SIG-M5 treated with dmso at 0.1 percent for 504 hours (cell line): ENCODE measurements at regions not wholly inside any gene's neighbourhood (a gene's known extent, or its start where the extent isn't known, plus 50 kb on each side); places are given as distances from the start of the nearest gene placed in this dataset.

Source experiments
- DNase-seq: peaks from one replicate; lab custom pipeline; 2025; ENCODE audit not compliant: unreplicated experiment; lab: John Stamatoyannopoulos, UW

GRCh38 chr17:78305801-78306200 is 54.1 kb downstream of the SOCS3 start:
- DNase-seq, result no peak

GRCh38 chr17:78304549-78305037 is 55.3 kb downstream of the SOCS3 start:
- no peak for DNase-seq

- no peak for DNase-seq
Measured at GRCh38 chr17:78302478-78302877, 57.4 kb downstream of the SOCS3 start.

- no peak for DNase-seq
Measured at GRCh38 chr17:78301821-78302213, 58.1 kb downstream of the SOCS3 start.

GRCh38 chr17:78300962-78301820 is 58.7 kb downstream of the SOCS3 start:
- no peak for DNase-seq

- DNase-seq, result no peak
Measured at GRCh38 chr17:78299049-78299448, 60.8 kb downstream of the SOCS3 start.

GRCh38 chr17:78294776-78295175 is 63.3 kb downstream of the TMEM235 start:
- peak; percentile 51 for DNase-seq

GRCh38 chr17:78294356-78294755 is 62.9 kb downstream of the TMEM235 start:
- DNase-seq, result no peak

- peak; percentile 83 for DNase-seq
Measured at GRCh38 chr17:78293151-78293550, 61.7 kb downstream of the TMEM235 start.

- DNase-seq, result no peak
Measured at GRCh38 chr17:78291944-78292910, 60.8 kb downstream of the TMEM235 start.

GRCh38 chr17:78290721-78291120 is 59.3 kb downstream of the TMEM235 start:
- no peak for DNase-seq
